Endothelial cell of umbilical vein (primary cell): ENCODE measurements at regions not wholly inside any gene's neighbourhood (a gene's known extent, or its start where the extent isn't known, plus 50 kb on each side); places are given as distances from the start of the nearest gene placed in this dataset.
"Not testable (repeated sequence)": the region's sequence is repeated elsewhere in the genome, so short reads cannot be mapped to it uniquely, and the experiment has no call there.

Source experiments
- EZH2 ChIP-seq: IDR thresholded peaks from 2 replicates; pipeline ENCODE4 v1.6.1; 2012; ENCODE audit warnings: borderline replicate concordance, low read depth, mild to moderate bottlenecking, moderate library complexity, low read length, inconsistent platforms; ENCODE audit not compliant: severe bottlenecking
- TF ChIP-seq, protein P1 (sequence below), 2 donors: IDR thresholded peaks; 1 replicate in 1 of 2; 2 replicates in 1 of 2; pipeline ENCODE4 v1.5.1; 2011; ENCODE audit warnings: low read length in 2 of 2, mild to moderate bottlenecking in 2 of 2, moderate library complexity in 2 of 2, control low read depth in 1 of 2, inconsistent platforms in 1 of 2, low read depth in 1 of 2; ENCODE audit not compliant: insufficient read depth in 1 of 2; ENCODE audit errors: extremely low read depth in 1 of 2

DNA sequence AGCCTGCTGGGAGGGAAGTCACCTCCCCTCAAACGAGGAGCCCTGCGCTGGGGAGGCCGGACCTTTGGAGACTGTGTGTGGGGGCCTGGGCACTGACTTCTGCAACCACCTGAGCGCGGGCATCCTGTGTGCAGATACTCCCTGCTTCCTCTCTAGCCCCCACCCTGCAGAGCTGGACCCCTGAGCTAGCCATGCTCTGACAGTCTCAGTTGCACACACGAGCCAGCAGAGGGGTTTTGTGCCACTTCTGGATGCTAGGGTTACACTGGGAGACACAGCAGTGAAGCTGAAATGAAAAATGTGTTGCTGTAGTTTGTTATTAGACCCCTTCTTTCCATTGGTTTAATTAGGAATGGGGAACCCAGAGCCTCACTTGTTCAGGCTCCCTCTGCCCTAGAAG is 435.5 kb downstream of the OR4F29 start:
- not testable (repeated sequence) for TF ChIP-seq EZH2
- TF ChIP-seq, protein P1, sequence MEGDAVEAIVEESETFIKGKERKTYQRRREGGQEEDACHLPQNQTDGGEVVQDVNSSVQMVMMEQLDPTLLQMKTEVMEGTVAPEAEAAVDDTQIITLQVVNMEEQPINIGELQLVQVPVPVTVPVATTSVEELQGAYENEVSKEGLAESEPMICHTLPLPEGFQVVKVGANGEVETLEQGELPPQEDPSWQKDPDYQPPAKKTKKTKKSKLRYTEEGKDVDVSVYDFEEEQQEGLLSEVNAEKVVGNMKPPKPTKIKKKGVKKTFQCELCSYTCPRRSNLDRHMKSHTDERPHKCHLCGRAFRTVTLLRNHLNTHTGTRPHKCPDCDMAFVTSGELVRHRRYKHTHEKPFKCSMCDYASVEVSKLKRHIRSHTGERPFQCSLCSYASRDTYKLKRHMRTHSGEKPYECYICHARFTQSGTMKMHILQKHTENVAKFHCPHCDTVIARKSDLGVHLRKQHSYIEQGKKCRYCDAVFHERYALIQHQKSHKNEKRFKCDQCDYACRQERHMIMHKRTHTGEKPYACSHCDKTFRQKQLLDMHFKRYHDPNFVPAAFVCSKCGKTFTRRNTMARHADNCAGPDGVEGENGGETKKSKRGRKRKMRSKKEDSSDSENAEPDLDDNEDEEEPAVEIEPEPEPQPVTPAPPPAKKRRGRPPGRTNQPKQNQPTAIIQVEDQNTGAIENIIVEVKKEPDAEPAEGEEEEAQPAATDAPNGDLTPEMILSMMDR (IDR thresholded peaks at IDR 0.05; ENCODE audit: extremely low read depth in 1 of 2, insufficient read depth in 1 of 2, low read depth in 1 of 2, low read length in 2 of 2): not testable (repeated sequence)
